Activated CD8-positive, alpha-beta T cell treated with anti-CD3 and anti-CD28 coated beads, Interleukin-2, amount 10 ng/mL, durations not matched to agents 7 days and 5 days (primary cell): ENCODE measurements at regions not wholly inside any gene's neighbourhood (a gene's known extent, or its start where the extent isn't known, plus 50 kb on each side); places are given as distances from the start of the nearest gene placed in this dataset.
"Not testable (repeated sequence)": the region's sequence is repeated elsewhere in the genome, so short reads cannot be mapped to it uniquely, and the experiment has no call there.

ENCODE experiments used
- ATAC-seq: fragments of 150-1000 bp; cut with Tn5 transposase; one replicate; pipeline ENCODE4 v1.10.0; 2021; ENCODE audit warnings: moderate library complexity
- CTCF ChIA-PET: fragments of 350-600 bp; sonication (Branson Sonifier 250); formaldehyde crosslinking; loops from one replicate; lab custom pipeline; 2021; ENCODE audit warnings: antibody characterized with exemption; lab: Charles Lee
- POLR2A ChIA-PET: fragments of 350-600 bp; sonication (Branson Sonifier 250); formaldehyde crosslinking; loops from one replicate; lab custom pipeline; 2021; ENCODE audit warnings: antibody characterized with exemption; lab: Charles Lee
- DNase-seq: peaks from one replicate; pipeline ENCODE4 v3.0.0-alpha.2; 2020
- H3K27ac Mint-ChIP-seq: one replicate; pipeline ENCODE4 v1.8.0; 2021; ENCODE audit warnings: mild to moderate bottlenecking, mixed read lengths
- H3K27me3 Mint-ChIP-seq: one replicate; pipeline ENCODE4 v1.8.0; 2021; ENCODE audit warnings: low read depth, mixed read lengths
- H3K36me3 Mint-ChIP-seq: one replicate; pipeline ENCODE4 v1.8.0; 2021; ENCODE audit warnings: low read depth, mixed read lengths
- H3K4me1 Mint-ChIP-seq: one replicate; pipeline ENCODE4 v1.8.0; 2021; ENCODE audit warnings: low read depth, mixed read lengths
- H3K4me3 Mint-ChIP-seq: one replicate; pipeline ENCODE4 v1.8.0; 2021; ENCODE audit warnings: mild to moderate bottlenecking, mixed read lengths
- H3K9me3 Mint-ChIP-seq: one replicate; pipeline ENCODE4 v1.8.0; 2022; ENCODE audit warnings: mixed read lengths; ENCODE audit not compliant: insufficient read depth

GRCh38 chrX:42241421-42241820 is 318.1 kb upstream of the CASK start:
- no peaks in the 10 kb centered on the region for H3K36me3 Mint-ChIP-seq
- H3K4me3 Mint-ChIP-seq, result no peak overlapping the region
- ATAC-seq, result no peak
- no peak for DNase-seq
- POLR2A ChIA-PET, result no interaction called here
- no peaks in the 10 kb centered on the region for H3K9me3 Mint-ChIP-seq
- no peak overlapping the region for H3K27ac Mint-ChIP-seq
- no peaks in the 10 kb centered on the region for H3K27me3 Mint-ChIP-seq
- CTCF ChIA-PET, result no interaction called here
- H3K4me1 Mint-ChIP-seq, result peaks cover 6% of the 10 kb centered on the region

- no peaks in the 10 kb centered on the region for H3K36me3 Mint-ChIP-seq
- CTCF ChIA-PET, result no interaction called here
- POLR2A ChIA-PET, result no interaction called here
- H3K9me3 Mint-ChIP-seq, result no peaks in the 10 kb centered on the region
- H3K4me1 Mint-ChIP-seq, result peaks cover 6% of the 10 kb centered on the region
- no peaks in the 10 kb centered on the region for H3K27me3 Mint-ChIP-seq
- no peak for DNase-seq
- H3K27ac Mint-ChIP-seq, result no peak overlapping the region
- ATAC-seq, result no peak
- H3K4me3 Mint-ChIP-seq, result no peak overlapping the region
These were observed 314.6 kb upstream of the CASK start for GRCh38 chrX:42237956-42238355.

- Mint-ChIP-seq H3K4me3 (no peak overlapping the region), H3K4me1 (no peaks in the 10 kb centered on the region), H3K36me3 (peaks cover 9% of the 10 kb centered on the region), H3K27me3 (no peaks in the 10 kb centered on the region), H3K9me3 (peaks cover 9% of the 10 kb centered on the region), H3K27ac (no peak overlapping the region)
- DNase-seq (no peak), ATAC-seq (no peak)
- CTCF ChIA-PET, result interaction anchor here (1.2 kb wide), 1 partner anchor 17 kb away, joined by 3 read pairs; no protein-coding TSS in a partner anchor
- POLR2A ChIA-PET, result no interaction called here
These were observed 306.2 kb upstream of the CASK start for GRCh38 chrX:42229533-42229932.

DNA sequence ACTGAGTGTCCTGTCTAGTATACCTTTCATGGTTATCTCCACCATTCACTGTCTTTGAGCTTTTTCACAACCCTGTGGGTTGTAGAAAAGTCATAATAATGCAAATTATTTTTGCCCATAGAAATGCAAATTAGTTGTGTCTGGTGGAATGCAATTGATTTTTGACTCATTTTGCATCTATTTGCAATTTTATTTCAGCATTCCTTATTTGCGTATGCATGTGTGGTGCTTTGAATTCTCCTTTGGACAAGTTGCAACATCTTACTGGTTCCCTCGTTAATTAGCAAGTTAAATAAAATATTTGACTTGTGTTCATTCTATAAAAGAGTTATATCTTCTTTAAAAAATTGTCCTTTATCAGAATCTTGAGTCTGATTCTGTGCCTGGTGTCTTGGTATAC is 297.3 kb upstream of the CASK start:
- DNase-seq (no peak), ATAC-seq (no peak)
- no peak overlapping the region for H3K27ac Mint-ChIP-seq
- H3K4me1 Mint-ChIP-seq, result no peaks in the 10 kb centered on the region
- ChIA-PET CTCF (no interaction called here), POLR2A (no interaction called here)
- H3K9me3 Mint-ChIP-seq, result peaks cover 4% of the 10 kb centered on the region
- no peaks in the 10 kb centered on the region for H3K36me3 Mint-ChIP-seq
- H3K4me3 Mint-ChIP-seq, result no peak overlapping the region
- H3K27me3 Mint-ChIP-seq, result no peaks in the 10 kb centered on the region

GRCh38 chrX:42220083-42220482 is 296.7 kb upstream of the CASK start:
- Mint-ChIP-seq H3K4me3 (no peak overlapping the region), H3K9me3 (peaks cover 3% of the 10 kb centered on the region), H3K27me3 (no peaks in the 10 kb centered on the region), H3K36me3 (no peaks in the 10 kb centered on the region), H3K4me1 (no peaks in the 10 kb centered on the region), H3K27ac (no peak overlapping the region)
- ChIA-PET POLR2A (no interaction called here), CTCF (no interaction called here)
- ATAC-seq (no peak), DNase-seq (no peak)

DNA sequence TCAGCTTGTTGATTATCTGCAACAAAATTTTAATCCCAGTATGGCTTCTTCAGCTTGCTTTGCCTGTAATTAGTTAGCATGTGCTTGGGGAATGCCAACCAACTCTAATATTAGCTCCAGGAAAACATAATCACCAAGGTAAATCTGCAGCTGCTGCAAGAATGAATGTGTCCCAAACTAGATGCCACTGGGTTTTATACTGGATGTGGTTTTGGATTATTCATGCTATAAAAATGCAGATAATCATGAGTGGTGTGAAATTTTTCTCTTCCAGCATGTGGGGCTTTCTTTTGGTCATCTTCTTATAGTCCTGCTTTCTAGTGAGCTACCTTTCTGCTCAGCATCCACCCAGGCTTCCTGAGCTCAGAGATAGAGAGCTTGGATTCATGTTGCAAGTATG is 295.9 kb upstream of the CASK start:
- no peak overlapping the region for H3K27ac Mint-ChIP-seq
- ChIA-PET POLR2A (no interaction called here), CTCF (interaction anchor here (0.7 kb wide), 1 partner anchor 589 kb away, joined by 3 read pairs; no protein-coding TSS in a partner anchor)
- H3K4me3 Mint-ChIP-seq, result no peak overlapping the region
- no peaks in the 10 kb centered on the region for H3K9me3 Mint-ChIP-seq
- H3K36me3 Mint-ChIP-seq, result no peaks in the 10 kb centered on the region
- H3K4me1 Mint-ChIP-seq, result no peaks in the 10 kb centered on the region
- ATAC-seq, result no peak
- DNase-seq, result no peak
- H3K27me3 Mint-ChIP-seq, result no peaks in the 10 kb centered on the region

GRCh38 chrX:42195506-42195905 is 272.2 kb upstream of the CASK start:
- H3K4me1 Mint-ChIP-seq, result no peaks in the 10 kb centered on the region
- no peaks in the 10 kb centered on the region for H3K36me3 Mint-ChIP-seq
- H3K27me3 Mint-ChIP-seq, result no peaks in the 10 kb centered on the region
- POLR2A ChIA-PET, result no interaction called here
- ATAC-seq, result no peak
- no peak for DNase-seq
- CTCF ChIA-PET, result no interaction called here
- no peak overlapping the region for H3K4me3 Mint-ChIP-seq
- no peak overlapping the region for H3K27ac Mint-ChIP-seq
- H3K9me3 Mint-ChIP-seq, result no peaks in the 10 kb centered on the region

DNA sequence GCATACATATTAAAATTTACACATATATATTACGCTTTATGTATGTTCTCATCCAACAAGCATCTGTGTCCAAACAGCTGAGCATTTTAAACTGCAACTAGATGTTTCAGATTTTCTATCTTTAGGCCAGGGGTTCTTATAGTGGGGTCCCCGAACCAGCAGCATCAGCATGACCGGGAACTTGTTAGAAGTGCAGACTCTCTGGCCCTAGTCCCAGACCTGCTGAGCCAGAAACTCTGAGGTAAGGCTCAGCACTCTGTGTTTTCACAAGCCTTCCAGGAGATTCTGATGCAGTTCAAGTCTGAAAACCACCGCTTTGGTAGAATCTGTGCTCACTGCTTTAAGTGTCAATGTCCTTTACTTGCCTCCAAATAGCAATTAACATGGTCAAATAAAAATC is 266.2 kb upstream of the CASK start:
- POLR2A ChIA-PET, result no interaction called here
- Mint-ChIP-seq H3K4me1 (no peaks in the 10 kb centered on the region), H3K9me3 (no peaks in the 10 kb centered on the region), H3K4me3 (no peak overlapping the region), H3K36me3 (no peaks in the 10 kb centered on the region), H3K27ac (no peak overlapping the region), H3K27me3 (no peaks in the 10 kb centered on the region)
- DNase-seq (no peak), ATAC-seq (no peak)
- CTCF ChIA-PET, result no interaction called here

DNA sequence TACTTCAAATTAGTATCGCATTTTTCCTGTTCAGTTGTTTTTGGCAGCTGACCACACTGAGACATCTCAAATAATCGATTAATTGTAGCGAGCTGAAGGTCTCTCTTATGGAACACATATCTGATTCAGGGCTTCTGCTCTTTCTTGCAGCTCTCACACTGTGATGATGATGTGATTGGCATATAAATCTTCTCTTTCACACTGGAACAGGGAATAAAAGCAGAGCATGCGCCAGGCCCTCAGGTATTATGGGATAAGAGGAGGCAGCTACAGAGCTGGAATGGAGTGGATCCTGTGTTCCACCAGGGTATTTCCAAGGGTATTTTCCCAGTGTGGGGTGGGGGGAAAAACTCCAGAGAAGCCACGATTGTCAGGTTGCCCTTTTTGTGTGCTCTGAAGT is 265.4 kb upstream of the CASK start:
- Mint-ChIP-seq H3K36me3 (no peaks in the 10 kb centered on the region), H3K27me3 (no peaks in the 10 kb centered on the region), H3K4me3 (no peak overlapping the region), H3K27ac (no peak overlapping the region), H3K9me3 (no peaks in the 10 kb centered on the region), H3K4me1 (no peaks in the 10 kb centered on the region)
- CTCF ChIA-PET, result no interaction called here
- ATAC-seq (no peak), DNase-seq (no peak)
- POLR2A ChIA-PET, result no interaction called here

- ATAC-seq, result no peak
- no peaks in the 10 kb centered on the region for H3K27me3 Mint-ChIP-seq
- no peak for DNase-seq
- H3K27ac Mint-ChIP-seq, result no peak overlapping the region
- no peaks in the 10 kb centered on the region for H3K9me3 Mint-ChIP-seq
- ChIA-PET CTCF (no interaction called here), POLR2A (no interaction called here)
- no peaks in the 10 kb centered on the region for H3K36me3 Mint-ChIP-seq
- H3K4me3 Mint-ChIP-seq, result no peak overlapping the region
- H3K4me1 Mint-ChIP-seq, result no peaks in the 10 kb centered on the region
These were observed 253.4 kb upstream of the CASK start for GRCh38 chrX:42176789-42177188.

- Mint-ChIP-seq H3K36me3 (no peaks in the 10 kb centered on the region), H3K4me3 (no peak overlapping the region), H3K9me3 (no peaks in the 10 kb centered on the region), H3K4me1 (no peaks in the 10 kb centered on the region), H3K27me3 (no peaks in the 10 kb centered on the region), H3K27ac (no peak overlapping the region)
- no peak for ATAC-seq
- POLR2A ChIA-PET, result no interaction called here
- DNase-seq, result no peak
- CTCF ChIA-PET, result no interaction called here
These were observed 252.5 kb upstream of the CASK start for GRCh38 chrX:42175843-42176242.

DNA sequence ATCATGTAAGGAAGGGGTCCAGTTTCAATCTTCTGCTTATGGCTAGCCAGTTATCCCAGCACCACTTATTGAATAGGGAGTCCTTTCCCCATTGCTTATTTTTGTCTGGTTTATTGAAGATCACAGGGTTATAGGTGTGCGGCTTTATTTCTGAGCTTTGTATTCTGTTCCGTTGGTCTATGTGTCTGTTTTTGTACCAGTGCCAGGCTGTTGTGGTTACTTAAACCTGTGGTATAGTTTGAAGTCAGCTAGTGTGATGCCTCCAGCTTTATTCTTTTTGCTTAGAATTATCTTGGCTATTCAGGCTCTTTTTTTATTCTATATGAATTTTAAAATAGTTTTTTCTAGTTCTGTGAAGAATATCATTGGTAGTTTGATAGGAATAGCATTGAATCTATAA is 234.6 kb upstream of the CASK start:
- POLR2A ChIA-PET, H3K36me3 Mint-ChIP-seq, ATAC-seq, H3K27ac Mint-ChIP-seq, H3K27me3 Mint-ChIP-seq, CTCF ChIA-PET, H3K4me3 Mint-ChIP-seq, DNase-seq: not testable (repeated sequence)
- Mint-ChIP-seq H3K4me1 (peaks cover 10% of the 10 kb centered on the region), H3K9me3 (peaks cover 16% of the 10 kb centered on the region)

GRCh38 chrX:42151808-42152207 is 228.5 kb upstream of the CASK start:
- peaks cover 16% of the 10 kb centered on the region for H3K4me1 Mint-ChIP-seq
- POLR2A ChIA-PET, result no interaction called here
- CTCF ChIA-PET, result no interaction called here
- peak overlapping the region; percentile 37 for H3K27ac Mint-ChIP-seq
- H3K4me3 Mint-ChIP-seq, result no peak overlapping the region
- ATAC-seq, result no peak
- no peaks in the 10 kb centered on the region for H3K36me3 Mint-ChIP-seq
- no peak for DNase-seq
- no peaks in the 10 kb centered on the region for H3K9me3 Mint-ChIP-seq
- H3K27me3 Mint-ChIP-seq, result no peaks in the 10 kb centered on the region
